Heart right ventricle (tissue), 16 donors: ENCODE measurements at regions not wholly inside any gene's neighbourhood (a gene's known extent, or its start where the extent isn't known, plus 50 kb on each side); places are given as distances from the start of the nearest gene placed in this dataset.

Experiments used
- ATAC-seq, 8 donors: fragments of 200-7000 bp; cut with Tn5 transposase; one replicate each; pipeline ENCODE4 v1.9.1; 2020; ENCODE audit warnings: mild to moderate bottlenecking in 8 of 8, moderate library complexity in 8 of 8, moderate number of reproducible peaks in 1 of 8
- DNase-seq, 2 donors: peaks; one replicate each; pipeline ENCODE4 v3.0.0-alpha.2; 2020
- H3K27ac ChIP-seq, 10 donors: fragments of 200-600 bp; sonication (generic) in 2 of 10; one replicate each; pipeline versions ENCODE4 v1.5.0 to v1.8.0; 2020 to 2022; ENCODE audit warnings: mild to moderate bottlenecking in 3 of 10
- H3K27me3 ChIP-seq, 7 donors: fragments of 200-600 bp; one replicate each; pipeline ENCODE4 v1.8.0; 2021 to 2022; ENCODE audit warnings: mild to moderate bottlenecking in 2 of 7
- H3K36me3 ChIP-seq, 9 donors: fragments of 200-600 bp; sonication (generic) in 1 of 9; one replicate each; pipeline versions ENCODE4 v1.5.0 to v1.8.0; 2020 to 2022; ENCODE audit warnings: mild to moderate bottlenecking in 2 of 9
- H3K4me1 ChIP-seq, 9 donors: fragments of 200-600 bp; sonication (generic) in 1 of 9; one replicate each; pipeline versions ENCODE4 v1.5.0 to v1.8.0; 2020 to 2022; ENCODE audit warnings: mild to moderate bottlenecking in 4 of 9
- H3K4me3 ChIP-seq, 10 donors: fragments of 200-600 bp; sonication (generic) in 2 of 10; one replicate each; pipeline versions ENCODE4 v1.5.0 to v1.8.0; 2020 to 2022; ENCODE audit warnings: mild to moderate bottlenecking in 7 of 10, moderate library complexity in 2 of 10
- H3K9me3 ChIP-seq, 11 donors: fragments of 200-600 bp in 10 of 11; sonication (generic) in 2 of 11; one replicate each; pipeline versions ENCODE4 v1.5.0 to v1.8.0; 2013 to 2022; ENCODE audit warnings: mild to moderate bottlenecking in 2 of 11, control low read depth in 1 of 11, moderate library complexity in 1 of 11
- WGBS, 2 donors: extraction: QIAGEN DNeasy Blood & Tissue Kit; methylation state at CpG; one replicate each; pipeline ENCODE4 v1.1.7; 2013; ENCODE audit warnings: inconsistent platforms in 1 of 2; 5-methylcytosine and 5-hydroxymethylcytosine counted together
- intact Hi-C, 10 donors: fragments of 100-400 bp; cut with DNase I; formaldehyde crosslinking; loops; one replicate each; pipeline versions ENCODE4 v1.11.1 to v1.14.2; 2022
- TF ChIP-seq, protein P1 (sequence below), 9 donors: fragments of 200-600 bp; sonication (generic) in 2 of 9; IDR thresholded peaks; one replicate each; pipeline versions ENCODE4 v1.5.0 to v1.8.0; 2021 to 2022; ENCODE audit warnings: antibody characterized with exemption in 9 of 9, mild to moderate bottlenecking in 5 of 9, moderate library complexity in 1 of 9
- donor health status: Arrhythmogenic right ventricular cardiomyopathy.
- donor health status: ischemic (EF 13 %, LVEDD 7.1; RV severe dilation, severe dysfunction).
- donor health status: healthy with polysubstance abuse.
- donor health status: DM: no; HTN: yes; CAD: no.
- donor health status: DM: no; HTN: no; CAD: no.
- donor health status: ischemic (EF 25% LVEDD 6.9; RV normal size, moderate dysfunction).
- donor health status: ischemic (EF 25% LVEDD 5.7; RV mildly dilated, moderate dysfunction).
- donor health status: healthy.
- donor health status: DM: yes; HTN: yes; CAD: no.
- donor health status: Ischemic cardiomyopathy.
- donor health status: ischemic (EF 35%, LVEDD 5.7; RV mildly dilated, moderate dysfunction).
- donor health status: nonischemic (EF 11% LVEDD 7.7; RV severe dilation, severe dysfunction).
- donor health status: DM: yes; HTN: yes; CAD: no.
- donor health status: PGD.
- donor health status: ischemic (EF 29% LVEDD 5.4; RV normal size, mild dysfunction).
- donor health status: nonischemic (EF 23%, LVEDD 6.1; RV moderate dilation, normal function).

GRCh38 chr7:72476608-72477305 is 64.6 kb upstream of the CALN1 start:
- H3K27me3 ChIP-seq = no peaks in the 10 kb centered on the region
- H3K27ac ChIP-seq = no peak overlapping the region
- no peaks in the 10 kb centered on the region for H3K4me1 ChIP-seq
- H3K36me3 ChIP-seq = no peaks in the 10 kb centered on the region
- WGBS, 2 donors = 89 to 91% methylated on average over 16 of the region's 16 CpGs
- TF ChIP-seq, protein P1, sequence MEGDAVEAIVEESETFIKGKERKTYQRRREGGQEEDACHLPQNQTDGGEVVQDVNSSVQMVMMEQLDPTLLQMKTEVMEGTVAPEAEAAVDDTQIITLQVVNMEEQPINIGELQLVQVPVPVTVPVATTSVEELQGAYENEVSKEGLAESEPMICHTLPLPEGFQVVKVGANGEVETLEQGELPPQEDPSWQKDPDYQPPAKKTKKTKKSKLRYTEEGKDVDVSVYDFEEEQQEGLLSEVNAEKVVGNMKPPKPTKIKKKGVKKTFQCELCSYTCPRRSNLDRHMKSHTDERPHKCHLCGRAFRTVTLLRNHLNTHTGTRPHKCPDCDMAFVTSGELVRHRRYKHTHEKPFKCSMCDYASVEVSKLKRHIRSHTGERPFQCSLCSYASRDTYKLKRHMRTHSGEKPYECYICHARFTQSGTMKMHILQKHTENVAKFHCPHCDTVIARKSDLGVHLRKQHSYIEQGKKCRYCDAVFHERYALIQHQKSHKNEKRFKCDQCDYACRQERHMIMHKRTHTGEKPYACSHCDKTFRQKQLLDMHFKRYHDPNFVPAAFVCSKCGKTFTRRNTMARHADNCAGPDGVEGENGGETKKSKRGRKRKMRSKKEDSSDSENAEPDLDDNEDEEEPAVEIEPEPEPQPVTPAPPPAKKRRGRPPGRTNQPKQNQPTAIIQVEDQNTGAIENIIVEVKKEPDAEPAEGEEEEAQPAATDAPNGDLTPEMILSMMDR (IDR thresholded peaks at IDR 0.05) = no peak
- H3K9me3 ChIP-seq = peaks cover 0 to 17% (median 0%) of the 10 kb centered on the region in 11 donors
- no peak overlapping the region for H3K4me3 ChIP-seq
- ATAC-seq (no peak), DNase-seq (no peak)
- intact Hi-C loops = no loop called here

DNA sequence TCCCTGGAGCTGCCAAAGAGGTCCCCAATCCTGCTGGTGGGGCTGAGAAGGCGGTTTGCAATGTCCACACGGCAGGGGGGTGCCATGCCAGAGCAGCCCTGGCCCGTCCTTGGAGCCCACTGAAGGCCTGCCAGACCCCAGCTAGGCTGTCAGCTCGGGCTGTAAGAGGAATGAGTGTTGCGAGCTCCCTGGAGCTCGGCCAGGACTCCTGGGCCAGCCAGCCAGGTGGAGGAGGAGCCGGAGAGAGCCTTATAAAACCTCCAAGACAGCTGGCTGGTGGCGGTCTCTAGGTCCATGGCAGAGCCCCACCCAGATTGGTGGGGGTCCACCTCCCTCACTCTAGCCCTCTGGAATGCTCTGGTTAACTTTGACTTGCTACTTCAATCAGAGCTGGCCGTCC is 55.1 kb upstream of the CALN1 start:
- peaks cover 0 to 4% (median 0%) of the 10 kb centered on the region in 7 donors for H3K27me3 ChIP-seq
- H3K4me1 ChIP-seq = no peaks in the 10 kb centered on the region
- no peak overlapping the region for H3K27ac ChIP-seq
- TF ChIP-seq, protein P1 (IDR thresholded peaks at IDR 0.05) = no peak
- ATAC-seq (no peak), DNase-seq (no peak)
- H3K9me3 ChIP-seq = peaks cover 0 to 16% (median 0%) of the 10 kb centered on the region in 11 donors
- 32 to 43% methylated on average over 9 of the region's 9 CpGs for WGBS, 2 donors
- H3K36me3 ChIP-seq = no peaks in the 10 kb centered on the region
- H3K4me3 ChIP-seq = no peak overlapping the region
- intact Hi-C loops = no loop called here

DNA sequence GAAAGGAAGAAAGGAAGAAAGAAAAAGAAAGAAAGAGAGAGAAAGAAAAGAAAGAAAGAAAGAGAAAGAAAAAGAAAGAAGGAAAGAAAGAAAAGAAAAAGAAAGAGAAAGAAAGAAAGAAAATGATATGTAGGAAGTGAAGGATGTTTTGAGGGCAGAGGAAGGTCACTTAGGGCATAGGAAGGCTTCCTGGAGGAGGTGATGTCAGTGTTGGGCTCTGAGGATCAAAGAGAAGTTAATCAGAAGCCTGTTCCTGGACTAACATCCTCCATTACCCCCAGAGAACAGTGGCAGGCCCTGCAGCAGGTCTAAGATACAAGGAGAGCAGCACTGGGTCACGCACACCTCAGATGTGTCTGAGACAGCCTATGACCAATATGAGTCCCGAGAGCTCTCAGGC is 54.7 kb upstream of the CALN1 start:
- 77 to 80% methylated on average over 2 of the region's 2 CpGs for whole genome bisulfite sequencing, 2 donors
- peaks cover 0 to 4% (median 0%) of the 10 kb centered on the region in 7 donors for H3K27me3 ChIP-seq
- TF ChIP-seq, protein P1 (IDR thresholded peaks at IDR 0.05) = no peak

GRCh38 chr7:72465521-72465920 is 53.4 kb upstream of the CALN1 start:
- Histone ChIP-seq H3K27ac (no peak overlapping the region), H3K36me3 (no peaks in the 10 kb centered on the region), H3K4me3 (no peak overlapping the region), H3K27me3 (no peaks in the 10 kb centered on the region), H3K9me3 (peaks cover 0 to 16% (median 0%) of the 10 kb centered on the region in 11 donors), H3K4me1 (no peaks in the 10 kb centered on the region)
- ATAC-seq = no peak
- TF ChIP-seq, protein P1 (IDR thresholded peaks at IDR 0.05) = no peak
- 76 to 91% methylated on average over 5 of the region's 5 CpGs for whole genome bisulfite sequencing, 2 donors
- intact Hi-C loops = no loop called here
- no peak for DNase-seq

More for the DNA sequence above, 54.7 kb upstream of the CALN1 start:
- Histone ChIP-seq H3K4me3 (no peak overlapping the region), H3K9me3 (peaks cover 0 to 16% (median 0%) of the 10 kb centered on the region in 11 donors), H3K4me1 (no peaks in the 10 kb centered on the region), H3K27ac (no peak overlapping the region), H3K36me3 (no peaks in the 10 kb centered on the region)
- no peak for DNase-seq
- no peak for ATAC-seq
- intact Hi-C loops = no loop called here
